ENCODE measurements at regions not wholly inside any gene's neighbourhood (a gene's known extent, or its start where the extent isn't known, plus 50 kb on each side); places are given as distances from the start of the nearest gene placed in this dataset.

GRCh38 chr14:62253911-62254310, 491.7 kb downstream of the SNAPC1 start:
- TF ChIP-seq CTCF (optimal IDR thresholded peaks at IDR 0.05 in 1 of 3, IDR thresholded peaks at IDR 0.05 in 1 of 3, conservative IDR thresholded peaks at IDR 0.05 in 1 of 3; ENCODE audit: extremely low read depth in 1 of 3, insufficient read depth in 2 of 3, low read length in 3 of 3) (no peak), EZH2 (IDR thresholded peaks at IDR 0.05; ENCODE audit: low read length) (no peak)

Data from keratinocyte (primary cell).